Activated CD8-positive, alpha-beta memory T cell treated with anti-CD3 and anti-CD28 coated beads, Interleukin-2, amount 50 U/mL, for 1 hour (primary cell): ENCODE measurements at regions not wholly inside any gene's neighbourhood (a gene's known extent, or its start where the extent isn't known, plus 50 kb on each side); places are given as distances from the start of the nearest gene placed in this dataset.

Source experiments
- DNase-seq: peaks from one replicate; pipeline ENCODE4 v3.0.0-alpha.2; 2020; ENCODE audit errors: extremely low read depth

DNA sequence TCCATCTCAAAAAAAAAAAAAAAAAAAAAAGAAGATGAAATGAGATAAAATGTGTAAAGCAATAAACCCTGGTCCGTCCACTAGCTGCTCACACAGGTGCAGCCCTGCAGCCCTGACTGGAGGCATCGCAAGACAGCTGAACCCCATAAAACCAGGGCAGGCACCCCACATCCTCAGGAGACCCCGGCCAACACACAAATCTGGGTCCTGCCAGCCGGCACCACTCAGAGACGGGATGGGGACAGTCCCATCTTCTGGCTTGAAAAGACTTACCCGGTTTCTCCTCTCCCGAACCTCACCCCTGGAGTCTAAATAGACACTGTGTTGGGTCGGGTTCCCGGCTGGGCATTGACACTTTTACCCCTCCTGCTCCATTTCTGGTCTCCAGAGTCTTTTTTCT lies 52.7 kb upstream of the TNRC6C start:
- DNase-seq, result no peak

DNA sequence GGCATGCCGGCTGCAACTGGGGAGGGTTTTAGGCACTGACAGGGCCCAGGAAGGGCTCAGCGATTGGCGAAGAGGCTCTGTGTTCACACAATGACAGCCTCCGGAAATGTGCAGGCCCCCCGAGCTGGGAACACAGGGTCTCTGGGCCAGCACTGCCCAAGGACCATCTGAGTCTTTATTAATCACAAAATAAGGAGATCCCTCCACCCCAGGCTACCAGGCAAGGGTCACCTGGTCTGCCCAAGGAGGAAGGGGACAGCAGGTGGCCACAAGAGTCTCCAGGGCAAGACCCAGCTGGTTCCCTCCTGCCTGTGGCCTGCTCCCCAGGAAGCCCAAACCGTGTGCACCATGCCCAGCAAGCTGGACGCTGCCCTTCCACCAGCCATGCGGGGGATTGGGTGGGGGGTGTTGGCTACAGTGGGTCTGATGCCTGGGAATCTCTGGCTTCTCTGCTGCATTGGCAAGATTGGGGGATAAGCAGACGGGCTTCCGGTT lies 52.1 kb upstream of the TNRC6C start:
- DNase-seq, result no peak

DNA sequence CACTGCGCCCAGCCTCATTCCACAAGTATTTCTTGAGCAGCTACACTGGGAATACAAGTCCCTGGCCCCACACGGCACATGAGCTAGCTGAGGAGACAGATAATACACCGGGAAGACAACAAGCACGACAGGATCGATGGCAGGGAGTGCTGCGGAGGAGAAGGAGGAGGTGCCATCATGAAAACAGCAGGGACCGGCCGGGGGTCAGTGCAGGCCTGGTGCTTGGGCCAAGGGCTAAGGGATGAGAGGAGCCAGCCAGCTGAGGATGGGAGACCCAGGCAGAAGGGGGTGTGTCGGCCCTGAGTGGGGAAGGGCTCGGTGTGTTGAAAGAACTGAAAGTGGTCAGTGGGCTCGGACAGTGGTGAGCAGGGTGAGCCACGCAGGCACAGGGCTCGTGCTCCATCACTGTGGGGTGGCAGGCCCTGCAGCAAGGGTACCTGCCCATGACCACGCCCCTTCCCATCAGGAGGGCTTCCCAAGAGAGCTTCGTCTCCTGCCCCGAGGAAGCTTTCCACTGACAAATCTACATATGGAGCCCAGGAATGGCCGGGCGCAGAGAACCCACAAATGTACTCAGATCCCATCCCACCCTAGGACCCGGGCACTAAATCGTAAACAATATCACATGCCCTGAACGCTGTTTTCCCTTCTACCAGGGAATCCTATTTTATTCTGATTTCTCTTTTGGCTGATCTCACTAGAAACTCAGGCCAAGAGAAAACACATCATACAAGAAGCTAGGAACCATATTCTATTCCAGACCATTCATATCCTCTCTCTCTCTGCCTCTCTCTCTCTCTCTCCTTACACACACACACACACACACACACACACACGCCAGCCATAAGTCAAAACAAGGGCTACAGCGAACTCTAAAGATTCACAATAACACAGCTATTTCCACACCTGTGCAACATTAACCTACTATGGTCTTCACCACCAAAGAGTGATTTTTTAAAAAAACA lies 50.7 kb upstream of the TNRC6C start:
- no peak for DNase-seq

DNA sequence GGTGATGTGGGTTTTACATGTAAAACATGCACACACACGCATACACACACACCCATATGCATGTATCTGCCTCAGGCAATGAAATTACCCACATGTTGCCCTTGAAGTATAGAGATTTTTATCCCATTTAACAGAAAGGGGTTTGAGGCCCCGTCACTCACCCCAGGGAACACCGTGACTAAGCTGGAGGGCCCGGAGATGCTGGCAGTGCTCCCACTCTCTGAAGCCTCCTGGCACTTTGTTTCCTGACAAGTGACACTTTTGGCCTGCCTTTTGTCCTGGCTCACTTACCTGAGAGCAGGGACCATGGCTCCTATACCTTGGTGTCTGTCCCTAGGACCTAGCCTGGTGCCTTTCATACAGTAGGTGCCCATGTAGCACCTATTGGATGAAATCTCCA lies 50.0 kb upstream of the TNRC6C start:
- DNase-seq, result no peak
